ENCODE measurements at regions not wholly inside any gene's neighbourhood (a gene's known extent, or its start where the extent isn't known, plus 50 kb on each side); places are given as distances from the start of the nearest gene placed in this dataset.
"Not testable (repeated sequence)": the region's sequence is repeated elsewhere in the genome, so short reads cannot be mapped to it uniquely, and the experiment has no call there.

GRCh38 chr20:53891306-53891894 lies 179.0 kb downstream of the BCAS1 start:
- no peak for DNase-seq

DNA sequence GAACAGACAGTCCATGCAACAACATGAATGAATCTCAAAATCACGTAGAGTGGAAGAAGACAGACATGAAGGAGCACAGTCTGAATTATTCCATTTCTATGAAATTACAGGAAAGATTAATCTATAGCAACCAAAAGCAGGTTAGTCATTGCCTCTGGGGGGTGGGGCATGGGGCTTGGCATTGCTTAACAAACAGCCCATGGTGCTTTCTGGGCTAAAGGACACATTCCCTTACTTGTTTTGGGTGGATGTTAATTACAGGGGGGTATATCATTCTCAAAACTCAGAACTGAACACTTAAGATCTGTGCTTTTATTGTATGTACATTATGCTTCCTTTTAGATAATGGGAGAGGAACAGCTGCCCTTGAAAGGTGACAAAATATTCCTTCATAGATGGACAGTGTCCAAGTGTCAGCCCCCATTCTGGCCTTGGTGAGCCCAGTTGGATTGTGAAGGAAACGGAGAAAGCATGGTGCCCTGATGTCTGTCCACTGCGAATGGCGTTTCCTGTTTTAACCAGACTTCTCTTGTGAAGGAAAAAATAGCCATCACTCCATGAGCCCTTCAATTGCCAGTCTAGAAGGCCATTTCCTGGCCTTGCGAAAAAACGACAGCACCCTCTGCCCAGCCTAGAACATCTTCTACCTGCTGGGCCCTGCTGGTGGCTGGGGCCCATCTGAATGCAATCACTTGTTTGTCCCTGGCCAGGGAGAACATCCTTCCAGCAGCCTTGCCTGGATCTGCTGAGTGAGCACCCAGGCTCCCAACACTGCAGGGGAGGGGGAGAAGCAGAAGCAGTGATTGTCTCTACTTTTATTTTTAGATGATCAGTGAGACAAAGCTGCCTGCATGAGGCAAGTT lies 179.7 kb downstream of the BCAS1 start:
- DNase-seq = no peak

- DNase-seq = no peak
Measured at GRCh38 chr20:53889411-53890148, 180.8 kb downstream of the BCAS1 start.

GRCh38 chr20:53888951-53889350 lies 181.4 kb downstream of the BCAS1 start:
- no peak for DNase-seq

DNA sequence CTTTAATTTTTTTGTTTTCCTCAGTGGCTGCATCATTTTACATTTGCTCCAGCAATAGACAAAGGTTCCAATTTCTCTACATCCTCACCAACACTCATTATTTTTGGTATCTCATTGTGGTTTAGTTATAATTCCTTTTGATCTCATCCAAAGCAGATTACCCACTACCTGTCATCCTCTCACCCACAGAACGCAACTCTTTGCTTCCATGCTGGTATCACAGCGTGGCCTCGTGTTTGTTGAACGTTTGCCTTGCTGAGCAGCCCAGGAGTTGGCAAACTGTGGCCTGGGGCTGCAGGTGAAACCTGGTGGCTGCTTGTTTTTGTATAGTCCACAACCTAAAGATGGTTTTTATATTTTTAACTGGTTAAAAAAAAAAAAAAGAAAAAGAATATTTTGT lies 181.9 kb downstream of the BCAS1 start:
- no peak for DNase-seq

- no peak for DNase-seq
Measured at GRCh38 chr20:53887973-53888372, 182.4 kb downstream of the BCAS1 start.

- no peak for DNase-seq
Measured at GRCh38 chr20:53884859-53885541, 185.4 kb downstream of the BCAS1 start.

- no peak for DNase-seq
Measured at GRCh38 chr20:53883098-53883911, 187.1 kb downstream of the BCAS1 start.

GRCh38 chr20:53882438-53882986 lies 187.9 kb downstream of the BCAS1 start:
- DNase-seq = not testable (repeated sequence)

- no peak for DNase-seq
Measured at GRCh38 chr20:53881362-53881761, 189.0 kb downstream of the BCAS1 start.

DNA sequence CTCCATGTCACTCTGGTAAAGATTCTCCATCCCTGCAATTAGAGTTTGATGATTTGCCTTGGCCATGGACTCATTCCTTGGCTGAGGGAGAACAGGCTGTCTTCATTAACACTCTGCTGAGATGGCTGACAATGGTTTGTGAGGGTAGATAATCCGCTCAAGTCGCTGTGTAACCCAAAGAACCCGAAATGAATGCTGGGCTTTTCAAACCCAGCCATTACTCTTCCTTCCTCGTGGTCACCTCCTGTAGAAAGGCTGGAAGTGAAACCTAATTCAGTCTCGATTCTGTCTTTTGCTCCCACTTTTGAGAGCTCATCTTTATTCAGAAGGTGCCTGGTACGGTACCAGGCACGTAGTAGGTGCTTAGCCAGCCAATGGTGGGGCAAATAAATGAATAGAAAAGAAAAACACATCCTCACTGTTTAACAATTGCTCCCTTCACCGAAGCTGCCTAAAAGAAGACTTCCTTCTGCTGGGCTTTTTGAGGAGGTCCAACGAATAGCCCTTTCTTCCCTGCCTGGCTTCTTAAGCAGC lies 190.2 kb downstream of the BCAS1 start:
- no peak for DNase-seq

DNA sequence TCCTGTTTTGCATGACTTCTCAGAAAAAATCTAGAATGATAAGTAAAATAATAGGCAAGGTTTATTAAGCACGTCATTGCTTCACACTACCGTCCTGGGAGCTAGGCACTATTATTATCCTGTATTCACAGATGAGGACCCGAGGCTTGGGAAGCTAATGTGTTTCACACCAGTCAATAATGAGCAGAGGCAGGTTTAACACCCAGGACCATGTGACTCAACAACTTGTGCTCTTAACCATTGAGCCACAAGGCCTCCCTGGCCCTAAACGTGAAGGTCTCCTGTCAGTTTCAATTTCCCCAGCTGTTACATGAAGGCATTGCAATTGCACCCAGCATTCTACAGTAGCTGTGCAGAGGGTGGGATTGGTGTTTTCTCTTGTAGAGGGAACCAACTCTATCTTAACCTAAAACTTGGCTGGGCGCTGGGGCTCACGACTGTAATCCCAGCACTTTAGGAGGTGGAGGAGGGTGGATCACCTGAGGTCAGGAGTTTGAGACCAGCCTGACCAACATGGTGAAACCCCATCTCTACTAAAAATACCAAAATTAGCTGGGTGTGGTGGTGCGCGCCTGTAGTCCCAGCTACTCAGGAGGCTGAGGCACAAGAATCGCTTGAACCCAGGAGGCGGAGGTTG lies 191.2 kb downstream of the BCAS1 start:
- DNase-seq = no peak

GRCh38 chr20:53878262-53879047 lies 191.9 kb downstream of the BCAS1 start:
- no peak for DNase-seq

DNA sequence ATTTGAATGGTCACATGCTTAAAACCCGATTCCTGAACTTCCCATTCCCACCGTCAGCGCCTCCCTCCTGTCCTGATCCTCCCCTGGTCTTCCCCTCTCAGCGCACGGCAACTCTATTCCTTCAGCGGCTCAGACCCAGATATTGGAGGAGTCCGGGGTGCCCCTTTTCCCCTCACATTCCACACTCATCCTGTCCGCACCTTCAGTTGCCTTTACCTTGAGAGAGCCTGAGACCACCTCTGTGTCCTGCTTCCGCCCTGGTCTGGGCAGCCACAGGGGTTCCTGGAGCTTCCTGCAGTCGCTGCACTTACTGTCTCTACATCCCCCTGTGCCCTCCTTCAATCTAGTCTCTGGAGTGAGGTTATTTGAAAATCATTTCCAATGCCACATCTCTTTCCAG lies 193.4 kb downstream of the BCAS1 start:
- DNase-seq = no peak

DNA sequence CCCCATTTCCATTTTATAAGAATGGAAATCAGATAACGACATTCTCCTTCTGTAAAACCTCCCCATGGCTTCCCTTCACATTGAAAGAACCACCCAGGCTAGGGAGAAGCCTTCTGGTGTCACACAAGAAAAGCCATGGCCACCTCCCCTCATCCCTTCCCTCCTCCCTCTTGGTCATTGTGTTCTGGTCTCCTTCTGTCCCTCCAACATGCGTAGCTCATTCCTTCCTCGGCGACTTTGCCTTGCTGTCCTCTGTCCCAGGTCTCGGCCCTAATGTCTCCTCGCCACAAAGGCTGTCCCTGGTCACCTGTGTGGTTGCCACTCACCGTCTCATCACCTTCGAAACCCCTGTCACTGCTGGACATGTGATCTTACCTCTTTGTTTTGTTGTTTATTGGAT lies 193.9 kb downstream of the BCAS1 start:
- no peak for DNase-seq

GRCh38 chr20:53875452-53875851 lies 194.9 kb downstream of the BCAS1 start:
- peak; percentile 82 to 86 for DNase-seq

GRCh38 chr20:53874706-53875105 lies 195.7 kb downstream of the BCAS1 start:
- DNase-seq = no peak

DNA sequence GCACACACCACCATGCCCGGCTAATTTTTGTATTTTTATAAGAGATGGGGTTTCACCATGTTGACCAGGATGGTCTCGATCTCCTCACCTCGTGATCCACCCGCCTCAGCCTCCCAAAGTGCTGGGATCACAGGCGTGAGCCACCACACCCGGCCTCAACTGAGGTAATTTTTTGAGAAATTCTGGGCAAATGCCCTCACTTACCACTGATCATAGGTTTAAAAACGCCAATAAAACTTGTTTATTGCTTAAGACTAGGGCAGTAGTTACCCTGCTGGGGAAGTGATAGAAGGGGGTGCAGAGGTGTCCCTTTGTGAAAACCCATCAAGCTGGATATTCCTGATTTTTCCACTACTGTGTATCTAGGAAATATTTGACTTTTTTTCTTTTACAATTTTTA lies 196.3 kb downstream of the BCAS1 start:
- DNase-seq = no peak

- no peak for DNase-seq
Measured at GRCh38 chr20:53873230-53873604, 197.2 kb downstream of the BCAS1 start.

- DNase-seq = no peak
Measured at GRCh38 chr20:53872561-53873229, 197.7 kb downstream of the BCAS1 start.

Data from inflammatory macrophage (primary cell).